Activated T-cell treated with anti-CD3 and anti-CD28 coated beads, Interleukin-2, amount 50 U/mL, for 4 hours (primary cell): ENCODE measurements at regions not wholly inside any gene's neighbourhood (a gene's known extent, or its start where the extent isn't known, plus 50 kb on each side); places are given as distances from the start of the nearest gene placed in this dataset.
A peak's percentile ranks its signal among the peaks of the same experiment; 100 is the strongest.
"Not testable (repeated sequence)": the region's sequence is repeated elsewhere in the genome, so short reads cannot be mapped to it uniquely, and the experiment has no call there.

Experiments used
- ATAC-seq, 2 donors: fragments of 200-7000 bp; cut with Tn5 transposase; one replicate each; pipeline ENCODE4 v1.10.0; 2021
- DNase-seq: peaks from one replicate; pipeline ENCODE4 v3.0.0-alpha.2; 2020
- H3K27me3 Mint-ChIP-seq: one replicate; pipeline ENCODE4 v1.8.0; 2021; ENCODE audit warnings: low read depth, mixed read lengths
- H3K36me3 Mint-ChIP-seq: one replicate; pipeline ENCODE4 v1.8.0; 2022; ENCODE audit warnings: mixed read lengths; ENCODE audit not compliant: insufficient read depth
- H3K4me1 Mint-ChIP-seq: one replicate; pipeline ENCODE4 v1.8.0; 2021; ENCODE audit warnings: low read depth, mixed read lengths
- H3K4me3 Mint-ChIP-seq: one replicate; pipeline ENCODE4 v1.8.0; 2021; ENCODE audit warnings: mild to moderate bottlenecking, moderate library complexity, mixed read lengths
- H3K9me3 Mint-ChIP-seq: one replicate; pipeline ENCODE4 v1.8.0; 2021; ENCODE audit warnings: mixed read lengths

DNA sequence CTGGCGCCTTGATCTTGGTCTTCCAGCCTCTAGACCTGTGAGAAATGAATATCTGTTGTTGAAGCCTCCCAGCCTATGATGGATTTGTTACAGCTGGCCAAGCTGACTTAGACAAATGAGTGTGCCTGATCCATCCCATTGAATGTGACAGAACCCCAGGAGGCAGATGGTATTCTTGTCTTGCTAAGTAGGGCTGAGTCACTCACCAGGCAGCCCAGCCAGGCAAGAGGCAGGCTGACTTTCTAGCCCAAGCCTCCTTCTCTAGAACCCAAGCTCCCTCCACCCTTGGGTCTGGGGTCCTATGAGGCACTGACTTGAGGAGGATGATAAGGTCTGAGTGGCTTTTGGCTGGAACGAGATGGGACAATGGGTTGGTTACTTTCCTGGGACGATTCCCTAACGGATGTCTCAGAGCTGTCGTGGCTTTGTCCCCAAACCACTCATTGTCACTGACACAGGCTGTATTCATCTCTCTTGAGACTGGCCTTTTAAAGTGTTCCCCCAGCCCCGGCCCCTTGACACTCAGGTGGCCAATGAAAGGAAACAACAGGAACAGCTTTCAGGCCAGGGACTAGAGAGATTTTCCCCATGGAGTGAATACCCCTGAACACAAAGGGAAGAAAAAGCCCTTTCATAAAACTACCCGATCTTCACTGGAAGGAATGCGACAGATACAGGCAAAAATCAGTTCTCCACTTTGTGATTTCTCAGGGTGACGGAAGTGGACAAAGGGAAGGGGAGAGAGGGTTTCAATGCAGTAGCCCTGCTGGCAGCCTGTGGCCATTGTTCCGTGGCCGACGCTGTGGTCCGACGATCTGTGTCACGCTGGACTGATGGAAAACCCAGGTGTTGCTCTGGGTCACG is 264.2 kb downstream of the AACS start:
- no peak for DNase-seq
- Mint-ChIP-seq H3K4me3 (no peak overlapping the region), H3K9me3 (peaks cover 5% of the 10 kb centered on the region), H3K27me3 (peaks cover 38% of the 10 kb centered on the region), H3K36me3 (no peaks in the 10 kb centered on the region), H3K4me1 (no peaks in the 10 kb centered on the region)
- ATAC-seq: no peak

DNA sequence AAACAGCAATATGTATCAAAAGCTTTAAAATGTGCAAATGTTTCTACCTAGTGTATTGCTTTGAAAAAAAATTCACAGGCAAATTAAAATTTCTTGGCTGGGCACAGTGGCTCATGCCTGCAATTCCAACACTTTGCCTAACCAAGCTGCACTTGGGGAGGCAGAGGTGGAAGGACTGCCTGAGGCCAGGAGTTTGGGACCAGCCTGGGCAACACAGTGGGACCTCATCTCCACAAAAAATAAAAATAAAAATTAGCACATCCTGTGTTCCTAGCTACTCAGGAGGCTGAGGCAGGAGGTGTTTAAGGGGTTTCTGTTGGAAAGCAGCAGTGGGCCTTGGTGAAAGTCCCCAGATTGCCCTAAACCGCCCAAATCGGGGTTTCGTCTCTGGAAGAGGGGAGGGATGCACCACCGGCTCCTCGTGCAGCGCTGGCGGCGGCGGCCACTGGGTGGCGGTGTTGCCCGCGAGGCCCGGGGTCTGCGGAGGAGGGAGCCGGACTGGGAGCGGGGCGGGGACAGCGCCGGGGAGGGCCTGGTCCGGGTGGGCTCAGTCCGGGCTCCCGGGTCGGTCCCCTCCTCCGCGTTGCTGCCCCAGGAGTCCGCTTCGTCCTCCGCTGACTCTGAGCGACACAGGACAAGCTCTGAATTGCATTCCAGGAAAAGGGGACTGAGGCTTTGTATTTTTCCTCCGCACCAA is 265.6 kb downstream of the AACS start:
- H3K36me3 Mint-ChIP-seq: no peaks in the 10 kb centered on the region
- H3K27me3 Mint-ChIP-seq: peaks cover 38% of the 10 kb centered on the region
- DNase-seq (no peak), ATAC-seq (peak; percentile 63 to 79)
- peaks cover 5% of the 10 kb centered on the region for H3K9me3 Mint-ChIP-seq
- no peak overlapping the region for H3K4me3 Mint-ChIP-seq
- no peaks in the 10 kb centered on the region for H3K4me1 Mint-ChIP-seq

DNA sequence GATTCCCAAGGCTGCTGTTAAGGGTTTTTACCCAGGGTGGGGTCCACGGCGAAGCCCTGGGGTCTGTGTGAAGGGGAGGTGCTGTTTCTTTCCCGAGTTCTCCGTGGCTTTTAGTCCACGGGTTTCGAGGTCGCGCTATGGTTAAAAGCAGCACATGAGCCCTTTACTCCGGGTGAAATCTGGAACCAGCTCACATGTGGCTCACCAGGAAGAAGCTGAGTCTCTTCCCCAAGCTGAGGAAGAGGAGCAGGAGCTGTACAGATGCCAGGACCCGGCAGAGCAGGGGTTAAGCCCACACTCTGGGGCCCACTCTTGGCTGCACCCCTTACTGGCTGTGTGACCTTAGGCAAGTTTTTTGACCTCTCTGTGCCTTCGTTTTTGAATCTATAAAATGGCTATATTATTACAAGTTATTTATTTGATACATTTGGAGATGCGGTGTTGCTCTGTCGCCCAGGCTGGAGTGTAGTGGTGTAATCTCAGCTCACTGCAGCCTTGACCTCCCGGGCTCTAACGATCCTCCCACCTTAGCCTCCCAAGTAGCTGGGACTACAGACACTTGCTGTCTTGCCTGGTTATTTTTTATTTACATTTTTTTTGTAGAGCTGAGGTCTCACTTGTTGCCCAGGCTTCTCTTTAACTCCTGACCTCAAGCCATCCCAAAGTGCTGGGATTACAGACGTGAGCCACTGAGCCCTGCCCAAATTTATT is 266.3 kb downstream of the AACS start:
- H3K27me3 Mint-ChIP-seq: peaks cover 38% of the 10 kb centered on the region
- ATAC-seq (no peak), DNase-seq (no peak)
- no peaks in the 10 kb centered on the region for H3K4me1 Mint-ChIP-seq
- no peaks in the 10 kb centered on the region for H3K36me3 Mint-ChIP-seq
- peaks cover 5% of the 10 kb centered on the region for H3K9me3 Mint-ChIP-seq
- H3K4me3 Mint-ChIP-seq: no peak overlapping the region

DNA sequence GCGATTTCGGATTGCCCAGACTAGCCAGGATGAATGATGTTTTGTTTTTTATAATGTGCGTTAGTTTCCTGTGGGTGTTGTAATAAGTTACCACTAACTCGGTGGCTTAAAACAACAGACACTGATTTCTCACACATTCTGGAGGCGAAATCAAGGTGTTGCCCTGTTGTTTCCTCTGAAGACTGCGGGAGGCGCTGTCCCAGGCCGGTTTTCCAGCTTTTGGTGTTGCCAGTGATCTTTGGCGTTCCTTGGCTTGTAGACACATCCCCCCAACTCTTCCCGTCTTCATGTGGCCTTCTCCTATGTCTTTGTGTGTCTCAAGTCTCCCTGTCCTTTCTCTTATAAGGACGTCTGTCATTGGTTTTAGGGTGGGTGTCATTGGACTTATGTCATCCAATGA is 267.7 kb downstream of the AACS start:
- Mint-ChIP-seq H3K36me3 (no peaks in the 10 kb centered on the region), H3K4me3 (no peak overlapping the region), H3K9me3 (peaks cover 5% of the 10 kb centered on the region), H3K4me1 (no peaks in the 10 kb centered on the region), H3K27me3 (peaks cover 32% of the 10 kb centered on the region)
- no peak for ATAC-seq
- no peak for DNase-seq

DNA sequence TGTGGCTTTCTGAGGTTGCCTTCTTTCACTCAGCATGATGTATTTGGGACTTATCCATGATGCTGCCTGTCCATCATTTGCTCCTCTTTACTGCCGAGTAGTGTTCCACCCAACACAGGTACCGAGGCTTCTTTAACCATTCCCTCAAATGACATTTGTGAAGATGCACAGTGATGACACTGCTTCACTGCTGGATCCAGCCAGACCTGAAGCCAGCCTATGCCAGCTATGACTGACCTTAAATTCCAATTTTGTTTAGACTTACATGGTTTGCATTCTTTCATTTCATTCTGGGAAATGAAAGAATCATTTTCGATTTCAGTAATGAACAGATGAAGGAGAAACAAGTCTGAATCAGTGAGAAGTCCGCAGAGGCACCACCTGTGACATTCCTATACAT is 271.0 kb downstream of the AACS start:
- ATAC-seq: no peak

DNA sequence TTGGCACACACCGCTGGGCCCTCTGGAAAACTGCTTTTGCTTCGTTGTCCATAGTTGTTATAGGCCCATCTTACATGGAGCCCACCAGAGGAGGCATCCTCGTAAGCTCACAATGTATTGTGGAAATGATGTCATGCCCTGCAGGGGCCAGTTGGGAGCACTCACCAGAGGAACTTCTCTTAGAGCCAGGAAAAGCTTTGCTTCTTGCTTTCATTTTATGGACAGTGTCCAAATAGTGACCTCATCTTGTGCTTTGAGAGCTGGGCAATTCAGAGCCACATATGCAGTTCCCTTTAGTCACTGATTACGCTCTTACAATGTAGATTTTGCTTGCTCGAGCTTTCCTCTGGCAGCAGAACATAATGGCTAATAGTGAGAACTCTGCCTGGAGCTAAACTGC is 275.6 kb downstream of the AACS start:
- no peaks in the 10 kb centered on the region for H3K4me1 Mint-ChIP-seq
- no peaks in the 10 kb centered on the region for H3K9me3 Mint-ChIP-seq
- DNase-seq: no peak
- peaks cover 10% of the 10 kb centered on the region for H3K27me3 Mint-ChIP-seq
- no peak overlapping the region for H3K4me3 Mint-ChIP-seq
- no peak for ATAC-seq
- no peaks in the 10 kb centered on the region for H3K36me3 Mint-ChIP-seq

More for the DNA sequence above, 271.0 kb downstream of the AACS start:
- H3K9me3 Mint-ChIP-seq: no peaks in the 10 kb centered on the region
- H3K36me3 Mint-ChIP-seq: no peaks in the 10 kb centered on the region
- H3K4me3 Mint-ChIP-seq: no peak overlapping the region
- no peak for DNase-seq
- no peaks in the 10 kb centered on the region for H3K4me1 Mint-ChIP-seq
- H3K27me3 Mint-ChIP-seq: peaks cover 12% of the 10 kb centered on the region

DNA sequence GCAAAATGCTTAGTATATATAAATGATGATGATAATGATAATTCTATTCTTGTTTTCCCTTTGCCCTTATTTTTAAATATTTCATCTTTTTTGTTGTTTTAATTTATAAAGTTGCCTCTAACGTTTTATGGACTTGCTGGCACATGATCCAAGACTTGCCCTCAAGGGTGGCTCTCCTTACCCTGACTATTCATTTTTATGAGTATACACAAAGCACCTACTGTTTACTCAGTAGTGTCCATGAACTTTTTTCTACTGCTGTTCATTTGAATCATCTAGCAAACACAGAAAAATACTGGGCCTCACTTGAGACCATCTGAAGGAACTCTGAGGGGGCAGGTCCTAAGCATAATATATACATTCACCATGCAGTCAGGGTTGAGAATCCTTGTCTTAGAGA is 276.2 kb downstream of the AACS start:
- H3K27me3 Mint-ChIP-seq: peaks cover 10% of the 10 kb centered on the region
- ATAC-seq: no peak
- H3K36me3 Mint-ChIP-seq: no peaks in the 10 kb centered on the region
- no peak overlapping the region for H3K4me3 Mint-ChIP-seq
- no peaks in the 10 kb centered on the region for H3K9me3 Mint-ChIP-seq
- H3K4me1 Mint-ChIP-seq: no peaks in the 10 kb centered on the region
- no peak for DNase-seq

DNA sequence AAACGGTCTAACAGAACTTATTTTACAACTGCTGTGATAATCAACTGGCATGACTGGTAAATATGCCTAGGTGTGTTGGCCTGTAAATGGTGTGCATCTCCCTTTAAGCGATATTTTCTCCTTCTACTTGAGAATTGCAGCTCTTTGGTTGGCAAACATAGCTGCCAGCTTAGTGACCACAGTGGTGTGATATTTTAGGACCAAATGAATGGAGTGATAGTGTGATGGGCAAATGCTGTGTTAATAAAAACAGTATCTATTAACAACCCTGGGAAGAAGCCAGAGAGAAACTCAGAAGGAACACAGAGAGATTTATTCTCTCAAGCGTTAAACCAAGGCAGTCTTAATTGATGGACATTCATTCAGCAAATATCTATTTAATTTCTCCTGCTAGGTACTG is 278.4 kb downstream of the AACS start:
- Mint-ChIP-seq H3K4me3 (no peak overlapping the region), H3K4me1 (no peaks in the 10 kb centered on the region), H3K36me3 (no peaks in the 10 kb centered on the region), H3K27me3 (peaks cover 8% of the 10 kb centered on the region), H3K9me3 (no peaks in the 10 kb centered on the region)
- DNase-seq (no peak), ATAC-seq (no peak)

DNA sequence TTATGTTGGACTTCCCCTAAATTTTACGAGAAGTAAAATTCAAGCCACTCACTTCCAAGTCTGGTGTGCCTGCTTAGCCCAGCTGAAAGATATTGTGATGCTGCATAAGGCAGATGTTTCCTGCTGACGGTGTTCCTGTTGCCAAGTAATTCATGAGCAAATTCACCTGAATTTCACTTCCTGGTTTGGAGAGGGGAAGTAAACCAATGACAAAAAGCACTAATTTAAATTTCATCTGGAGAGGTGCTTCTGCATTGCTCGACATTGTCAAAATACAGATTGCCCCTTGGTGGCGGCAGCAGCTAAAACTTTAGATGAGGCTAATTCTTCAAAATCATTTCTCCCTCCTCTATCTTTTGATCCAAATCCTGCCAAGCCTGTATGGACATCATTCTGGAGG is 281.1 kb downstream of the AACS start:
- Mint-ChIP-seq H3K36me3 (no peaks in the 10 kb centered on the region), H3K9me3 (no peaks in the 10 kb centered on the region), H3K27me3 (peaks cover 9% of the 10 kb centered on the region), H3K4me3 (no peak overlapping the region), H3K4me1 (no peaks in the 10 kb centered on the region)
- no peak for ATAC-seq
- no peak for DNase-seq

DNA sequence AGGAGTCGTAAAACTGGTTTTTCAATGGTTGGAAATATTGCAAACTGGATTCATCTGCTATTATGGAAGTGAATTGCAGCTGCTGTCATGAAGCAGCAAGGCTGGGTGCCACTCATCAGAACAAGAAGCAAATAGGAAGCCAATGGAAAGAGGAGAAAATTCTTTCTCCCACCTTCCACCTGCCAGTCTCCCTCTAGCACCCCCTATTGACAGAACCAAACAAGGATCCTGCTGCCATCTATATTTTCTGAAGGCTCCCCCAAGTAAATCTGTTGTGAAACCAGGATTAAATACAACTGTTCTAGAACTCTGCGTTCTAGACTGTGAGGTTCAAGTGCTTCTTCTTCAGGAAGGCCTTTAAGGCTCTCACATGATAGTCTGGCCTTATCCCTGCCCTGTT is 286.6 kb downstream of the AACS start:
- Mint-ChIP-seq H3K36me3 (no peaks in the 10 kb centered on the region), H3K27me3 (peaks cover 7% of the 10 kb centered on the region), H3K4me3 (no peak overlapping the region), H3K9me3 (no peaks in the 10 kb centered on the region), H3K4me1 (no peaks in the 10 kb centered on the region)
- ATAC-seq (no peak), DNase-seq (no peak)

DNA sequence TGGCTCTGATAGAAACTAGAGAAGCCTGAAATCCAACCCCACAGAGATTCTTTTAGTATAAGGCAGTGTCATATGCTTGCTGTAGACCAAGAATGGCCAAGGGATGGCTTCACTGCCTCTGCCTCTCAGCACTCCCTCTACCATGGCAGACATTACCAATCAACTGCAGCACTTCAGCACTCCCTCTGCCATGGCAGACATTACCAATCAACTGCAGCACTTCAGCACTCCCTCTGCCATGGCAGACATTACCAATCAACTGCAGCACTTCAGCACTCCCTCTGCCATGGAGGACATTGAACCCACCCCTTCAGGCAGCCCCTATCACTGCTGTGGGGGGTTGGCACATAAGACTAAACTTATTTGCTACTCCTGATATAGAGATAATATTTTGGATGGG is 287.8 kb downstream of the AACS start:
- H3K27me3 Mint-ChIP-seq, DNase-seq, H3K4me3 Mint-ChIP-seq, H3K36me3 Mint-ChIP-seq, ATAC-seq, H3K4me1 Mint-ChIP-seq, H3K9me3 Mint-ChIP-seq: not testable (repeated sequence)

DNA sequence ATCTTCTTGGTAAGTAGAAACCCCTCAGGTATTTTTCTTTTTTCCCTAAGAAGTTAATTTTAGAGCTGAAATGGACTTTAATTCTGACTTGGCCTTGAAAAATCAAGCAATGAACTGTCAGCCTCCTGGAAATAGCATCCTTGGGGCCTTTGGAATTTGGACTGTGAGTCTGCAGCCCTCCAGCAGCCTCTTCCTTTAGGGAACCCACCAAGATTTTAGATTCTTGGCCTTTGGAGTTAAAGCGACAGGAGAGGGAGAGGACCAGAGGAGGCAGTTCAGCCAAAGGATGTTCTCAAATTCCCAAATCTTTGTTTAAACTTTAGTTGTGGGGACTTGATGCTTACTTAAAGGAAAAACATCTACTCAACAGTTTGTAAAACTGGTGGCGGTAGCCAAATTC is 288.6 kb downstream of the AACS start:
- Mint-ChIP-seq H3K27me3 (peaks cover 4% of the 10 kb centered on the region), H3K36me3 (no peaks in the 10 kb centered on the region), H3K9me3 (no peaks in the 10 kb centered on the region), H3K4me3 (no peak overlapping the region), H3K4me1 (no peaks in the 10 kb centered on the region)
- ATAC-seq (no peak), DNase-seq (no peak)

DNA sequence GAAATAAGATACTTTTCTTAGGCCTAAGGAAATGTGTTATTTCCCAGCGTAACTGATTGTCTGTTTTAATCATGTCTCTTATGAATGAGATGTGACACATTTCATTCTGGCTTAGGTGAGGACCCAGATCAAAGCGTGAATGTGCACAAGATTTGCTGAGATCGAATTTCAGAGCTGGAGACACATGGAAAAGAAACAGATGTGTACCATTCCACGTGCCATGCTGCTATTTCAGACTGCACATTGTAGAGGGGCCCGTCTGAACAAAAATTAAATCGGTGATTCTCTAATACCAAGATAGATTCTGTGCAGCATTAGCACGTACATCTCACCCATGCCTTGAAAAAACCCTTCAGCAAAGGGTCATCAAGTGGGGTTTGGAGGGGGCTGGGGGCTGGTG is 290.4 kb downstream of the AACS start:
- no peak for ATAC-seq
- no peak overlapping the region for H3K4me3 Mint-ChIP-seq
- no peaks in the 10 kb centered on the region for H3K4me1 Mint-ChIP-seq
- H3K27me3 Mint-ChIP-seq: peaks cover 7% of the 10 kb centered on the region
- DNase-seq: no peak
- no peaks in the 10 kb centered on the region for H3K36me3 Mint-ChIP-seq
- H3K9me3 Mint-ChIP-seq: no peaks in the 10 kb centered on the region

DNA sequence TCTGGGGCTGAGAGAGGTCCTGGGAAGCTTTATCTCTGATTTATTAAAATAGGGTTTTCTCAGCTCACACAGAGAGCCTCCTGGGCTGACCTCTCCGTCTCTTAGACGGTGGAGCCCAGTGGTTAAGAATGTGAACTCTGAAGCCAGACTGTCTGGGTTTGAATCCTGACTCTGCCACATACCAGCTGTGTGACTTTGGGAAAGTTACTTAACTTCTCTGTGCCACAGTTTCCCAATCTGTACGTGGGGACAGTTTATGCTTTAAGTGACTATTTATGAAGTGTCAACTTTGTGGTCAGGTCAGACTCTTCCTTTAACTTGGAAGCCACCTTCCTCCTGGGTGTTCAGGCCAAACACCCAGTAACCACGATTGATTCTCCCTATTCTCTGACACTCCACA is 290.9 kb downstream of the AACS start:
- Mint-ChIP-seq H3K4me1 (no peaks in the 10 kb centered on the region), H3K4me3 (no peak overlapping the region), H3K9me3 (no peaks in the 10 kb centered on the region), H3K36me3 (no peaks in the 10 kb centered on the region), H3K27me3 (peaks cover 5% of the 10 kb centered on the region)
- ATAC-seq (no peak), DNase-seq (no peak)

DNA sequence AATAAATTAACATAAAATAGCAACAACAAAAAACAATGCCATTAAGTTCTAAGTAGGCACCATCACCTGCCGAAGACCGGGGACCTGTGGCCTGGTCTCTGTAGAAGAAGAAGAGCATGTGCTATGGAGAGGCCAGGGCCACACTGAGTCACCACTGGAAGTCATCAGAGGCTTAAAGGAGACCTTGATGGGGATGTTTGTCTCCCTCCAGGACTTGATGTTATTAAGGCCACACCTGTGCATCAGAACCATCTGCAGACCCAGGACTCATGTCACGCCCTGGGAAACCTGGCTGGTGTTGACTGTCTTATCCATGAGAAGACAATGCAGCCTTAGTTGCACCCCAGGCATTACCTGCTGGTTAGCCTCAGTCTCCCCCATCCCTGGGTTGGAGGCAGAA is 292.3 kb downstream of the AACS start:
- Mint-ChIP-seq H3K4me3 (no peak overlapping the region), H3K4me1 (no peaks in the 10 kb centered on the region), H3K36me3 (no peaks in the 10 kb centered on the region), H3K9me3 (no peaks in the 10 kb centered on the region), H3K27me3 (peaks cover 5% of the 10 kb centered on the region)
- DNase-seq (no peak), ATAC-seq (no peak)
